ENCODE measurements at regions not wholly inside any gene's neighbourhood (a gene's known extent, or its start where the extent isn't known, plus 50 kb on each side); places are given as distances from the start of the nearest gene placed in this dataset.

- TF ChIP-seq CTCF (IDR thresholded peaks at IDR 0.05; ENCODE audit: low read length), result no peak
- TF ChIP-seq EZH2 (optimal IDR thresholded peaks at IDR 0.05; ENCODE audit: low read depth, low read length), result no peak
- TF ChIP-seq EZH2phosphoT487 (IDR thresholded peaks at IDR 0.05; ENCODE audit: low read length), result no peak
Observed at GRCh38 chr4:123471655-123472369, 75.2 kb downstream of the SPRY1 start.

Data from MM.1S (cell line).